Esophagus muscularis mucosa (tissue), 4 donors: ENCODE measurements at regions not wholly inside any gene's neighbourhood (a gene's known extent, or its start where the extent isn't known, plus 50 kb on each side); places are given as distances from the start of the nearest gene placed in this dataset.

Experiments
- DNase-seq: peaks from one replicate; pipeline ENCODE4 v3.0.0-alpha.2; 2017; ENCODE audit errors: extremely low spot score
- H3K27ac ChIP-seq, 4 donors: fragments of 200-600 bp; sonication (generic); replicated peaks in 1 of 4; 1 replicate in 3 of 4; 2 replicates in 1 of 4; pipeline ENCODE4 v1.5.1; 2016 to 2019; ENCODE audit warnings: mild to moderate bottlenecking in 1 of 4
- H3K27me3 ChIP-seq, 4 donors: fragments of 200-600 bp; sonication (generic); one replicate each; pipeline versions ENCODE4 v1.5.1 to v1.6.0; 2016 to 2019
- H3K36me3 ChIP-seq, 4 donors: fragments of 200-600 bp; sonication (generic); one replicate each; pipeline ENCODE4 v1.5.1; 2016 to 2019
- H3K4me1 ChIP-seq, 4 donors: fragments of 200-600 bp; sonication (generic); one replicate each; pipeline ENCODE4 v1.5.1; 2016 to 2019
- H3K4me3 ChIP-seq, 4 donors: fragments of 200-600 bp; sonication (generic); 1 replicate in 2 of 4; 2 replicates in 2 of 4; pipeline ENCODE4 v1.5.1; 2016 to 2019; ENCODE audit warnings: mild to moderate bottlenecking in 4 of 4, moderate library complexity in 1 of 4
- H3K9me3 ChIP-seq, 4 donors: fragments of 200-600 bp; sonication (generic); 1 replicate in 3 of 4; 2 replicates in 1 of 4; pipeline ENCODE4 v1.5.1; 2016 to 2019
- EP300 ChIP-seq: sonication (generic); formaldehyde crosslinking; IDR thresholded peaks from one replicate; pipeline ENCODE4 v1.6.1; 2017; ENCODE audit warnings: antibody characterized with exemption
- POLR2A ChIP-seq: fragments of 450-650 bp; IDR thresholded peaks from one replicate; pipeline ENCODE4 v1.6.1; 2017; ENCODE audit warnings: antibody characterized with exemption, moderate library complexity, mild to moderate bottlenecking, low read depth
- POLR2AphosphoS5 ChIP-seq, 2 donors: sonication (generic); formaldehyde crosslinking; IDR thresholded peaks; one replicate each; pipeline ENCODE4 v1.6.1; 2017; ENCODE audit warnings: antibody characterized with exemption in 2 of 2
- WGBS: methylation state at CpG from one replicate; pipeline ENCODE4 v1.1.5; 2018; 5-methylcytosine and 5-hydroxymethylcytosine counted together
- intact Hi-C: fragments of 100-400 bp; cut with DNase I; formaldehyde crosslinking; loops from one replicate; pipeline ENCODE4 v1.15.1; 2023
- TF ChIP-seq, protein P1 (sequence below), 3 experiments: fragments of 200-600 bp in 2 of 3; fragments of 450-650 bp in 1 of 3; sonication (generic) in 2 of 3; IDR thresholded peaks; one replicate each; pipeline ENCODE4 v1.5.1; 2017 to 2019; ENCODE audit warnings: antibody characterized with exemption in 3 of 3, mild to moderate bottlenecking in 2 of 3, moderate library complexity in 1 of 3

DNA sequence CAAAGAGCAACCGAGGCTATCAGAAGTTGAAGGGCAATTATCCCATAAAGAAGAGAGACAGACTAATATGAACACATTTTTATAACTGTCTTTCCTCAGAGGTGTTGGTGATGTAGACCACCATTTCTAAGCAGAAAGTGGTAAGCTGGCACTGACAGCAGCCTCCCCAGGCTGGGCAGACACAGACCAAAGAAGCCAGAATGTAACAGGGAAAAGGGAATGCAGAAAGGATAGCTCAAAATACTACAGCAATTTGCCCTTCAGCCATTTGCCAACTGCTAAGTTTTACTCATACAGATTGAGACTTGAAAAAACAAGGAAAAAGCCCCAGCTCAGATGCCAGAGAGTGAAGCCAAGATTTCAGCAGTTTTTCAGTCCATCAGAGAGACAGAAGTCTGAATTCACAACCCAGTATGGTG is 73.5 kb upstream of the ABI3BP start:
- DNase-seq = no peak
- Histone ChIP-seq H3K27me3 (no peaks in the 10 kb centered on the region), H3K27ac (peak overlapping the region; percentile 52 to 67 (median 62)), H3K36me3 (no peaks in the 10 kb centered on the region), H3K4me1 (peaks cover 3 to 35% (median 24%) of the 10 kb centered on the region in 4 donors), H3K9me3 (no peaks in the 10 kb centered on the region), H3K4me3 (no peak overlapping the region)
- TF ChIP-seq POLR2AphosphoS5 (IDR thresholded peaks at IDR 0.05) (no peak), EP300 (no peak), POLR2A (no peak)
- TF ChIP-seq, protein P1, sequence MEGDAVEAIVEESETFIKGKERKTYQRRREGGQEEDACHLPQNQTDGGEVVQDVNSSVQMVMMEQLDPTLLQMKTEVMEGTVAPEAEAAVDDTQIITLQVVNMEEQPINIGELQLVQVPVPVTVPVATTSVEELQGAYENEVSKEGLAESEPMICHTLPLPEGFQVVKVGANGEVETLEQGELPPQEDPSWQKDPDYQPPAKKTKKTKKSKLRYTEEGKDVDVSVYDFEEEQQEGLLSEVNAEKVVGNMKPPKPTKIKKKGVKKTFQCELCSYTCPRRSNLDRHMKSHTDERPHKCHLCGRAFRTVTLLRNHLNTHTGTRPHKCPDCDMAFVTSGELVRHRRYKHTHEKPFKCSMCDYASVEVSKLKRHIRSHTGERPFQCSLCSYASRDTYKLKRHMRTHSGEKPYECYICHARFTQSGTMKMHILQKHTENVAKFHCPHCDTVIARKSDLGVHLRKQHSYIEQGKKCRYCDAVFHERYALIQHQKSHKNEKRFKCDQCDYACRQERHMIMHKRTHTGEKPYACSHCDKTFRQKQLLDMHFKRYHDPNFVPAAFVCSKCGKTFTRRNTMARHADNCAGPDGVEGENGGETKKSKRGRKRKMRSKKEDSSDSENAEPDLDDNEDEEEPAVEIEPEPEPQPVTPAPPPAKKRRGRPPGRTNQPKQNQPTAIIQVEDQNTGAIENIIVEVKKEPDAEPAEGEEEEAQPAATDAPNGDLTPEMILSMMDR (IDR thresholded peaks at IDR 0.05) = no peak
- intact Hi-C loops = no loop called here
- WGBS = 49% methylated on average over 1 of the region's 1 CpG

DNA sequence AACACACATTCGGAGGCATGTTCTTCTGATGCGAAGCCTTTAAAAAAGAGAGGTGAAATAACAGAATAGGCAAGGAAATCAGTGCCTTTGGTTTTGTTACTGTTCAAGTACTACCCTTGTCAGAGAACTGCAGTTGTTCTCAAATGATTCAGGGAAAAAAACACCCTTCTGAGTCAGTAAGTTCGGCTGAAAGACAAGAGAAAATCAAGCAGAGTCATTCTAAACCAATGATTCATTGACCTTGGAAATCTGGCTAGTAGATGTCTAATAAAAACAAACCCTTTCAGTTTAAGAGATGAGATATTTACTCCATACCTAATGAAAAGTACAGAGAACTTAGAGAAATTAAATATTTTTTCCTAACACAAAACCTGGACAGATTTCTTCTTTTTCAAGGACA is 72.7 kb upstream of the ABI3BP start:
- H3K36me3 ChIP-seq = no peaks in the 10 kb centered on the region
- peaks cover 0 to 2% (median 0%) of the 10 kb centered on the region in 4 donors for H3K9me3 ChIP-seq
- 55% methylated on average over 3 of the region's 3 CpGs for WGBS
- H3K27ac ChIP-seq = peak overlapping the region; percentile 52 to 67 (median 62)
- peaks cover 3 to 35% (median 24%) of the 10 kb centered on the region in 4 donors for H3K4me1 ChIP-seq
- TF ChIP-seq POLR2A (no peak), POLR2AphosphoS5 (IDR thresholded peaks at IDR 0.05) (peak in 1 of 2 donors; percentile 26)
- no peak overlapping the region for H3K4me3 ChIP-seq
- DNase-seq = no peak
- no peaks in the 10 kb centered on the region for H3K27me3 ChIP-seq
- intact Hi-C loops = no loop called here

DNA sequence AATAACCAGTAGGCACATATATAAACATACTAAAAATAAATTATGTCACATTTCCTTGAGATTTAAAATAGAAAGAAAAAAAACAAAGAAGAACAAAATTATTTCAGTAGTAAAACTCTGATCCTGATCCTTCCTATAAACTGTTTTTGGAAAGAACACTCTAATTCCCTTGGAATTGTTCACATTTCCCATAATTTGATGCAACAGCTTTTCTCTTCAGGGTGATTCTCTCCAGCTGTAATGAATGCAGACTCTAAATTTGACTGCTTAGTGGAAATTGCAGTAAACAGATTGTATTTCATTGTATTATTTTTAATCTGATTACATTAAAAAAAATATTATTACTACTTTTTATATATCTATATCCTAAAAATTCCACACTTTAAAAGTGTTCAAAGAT is 70.2 kb upstream of the ABI3BP start:
- intact Hi-C loops = no loop called here

DNA sequence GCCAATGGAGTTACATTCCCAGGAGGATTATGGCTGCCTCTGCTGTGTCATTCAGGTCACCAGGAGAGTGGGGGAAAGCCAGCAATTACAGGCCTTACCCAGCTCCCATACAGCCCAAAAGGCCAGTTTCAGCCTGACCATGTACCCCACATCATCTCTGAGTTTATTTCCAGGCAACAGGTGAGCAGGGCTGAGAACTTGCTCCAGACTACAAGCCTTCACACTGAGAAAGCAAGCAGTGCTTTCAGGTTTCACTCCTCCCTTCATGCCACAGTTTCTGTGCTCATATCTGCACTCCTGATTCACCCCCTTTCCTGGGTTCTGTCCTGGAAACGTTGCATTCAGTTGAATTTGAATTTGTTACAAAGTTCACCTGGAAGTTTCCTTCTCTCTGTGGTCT is 68.1 kb upstream of the ABI3BP start:
- Histone ChIP-seq H3K27me3 (no peaks in the 10 kb centered on the region), H3K4me3 (no peak overlapping the region), H3K27ac (no peak overlapping the region), H3K9me3 (peaks cover 0 to 35% (median 26%) of the 10 kb centered on the region in 4 donors), H3K36me3 (no peaks in the 10 kb centered on the region), H3K4me1 (peaks cover 3 to 13% (median 5%) of the 10 kb centered on the region in 4 donors)
- DNase-seq = no peak
- TF ChIP-seq, protein P1 (IDR thresholded peaks at IDR 0.05) = no peak
- TF ChIP-seq POLR2A (no peak), EP300 (no peak)
- intact Hi-C loops = no loop called here
- 75% methylated on average over 1 of the region's 1 CpG for WGBS

More for the DNA sequence above, 70.2 kb upstream of the ABI3BP start:
- TF ChIP-seq POLR2A (no peak), EP300 (no peak), POLR2AphosphoS5 (IDR thresholded peaks at IDR 0.05) (no peak)
- TF ChIP-seq, protein P1 (IDR thresholded peaks at IDR 0.05) = no peak
- DNase-seq = no peak
- peaks cover 0 to 24% (median 15%) of the 10 kb centered on the region in 4 donors for H3K9me3 ChIP-seq
- no peaks in the 10 kb centered on the region for H3K36me3 ChIP-seq
- H3K27ac ChIP-seq = no peak overlapping the region
- H3K4me3 ChIP-seq = no peak overlapping the region
- H3K4me1 ChIP-seq = peaks cover 3 to 20% (median 12%) of the 10 kb centered on the region in 4 donors
- H3K27me3 ChIP-seq = no peaks in the 10 kb centered on the region

DNA sequence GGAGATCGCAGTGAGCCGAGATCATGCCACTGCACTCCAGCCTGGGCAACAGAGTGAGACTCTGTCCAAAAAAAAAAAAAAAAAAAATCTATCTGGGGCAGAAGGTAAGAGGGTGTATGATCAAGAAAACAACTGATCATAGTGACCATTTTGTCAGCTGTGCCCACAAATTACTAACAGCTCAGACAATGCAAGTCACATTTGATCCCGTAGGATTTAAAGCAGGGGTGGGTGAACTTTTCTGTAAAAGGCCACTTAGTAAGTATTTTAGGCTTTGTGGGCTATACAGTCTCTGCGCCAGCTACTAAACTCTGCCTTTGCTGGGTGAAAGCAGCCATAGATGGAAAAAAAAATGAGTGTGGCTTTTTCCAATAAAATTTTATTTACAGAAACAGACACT is 57.6 kb upstream of the ABI3BP start:
- intact Hi-C loops = no loop called here
- no peak for DNase-seq
- TF ChIP-seq POLR2A = no peak
- TF ChIP-seq EP300 = no peak
- no peak for TF ChIP-seq POLR2AphosphoS5 (IDR thresholded peaks at IDR 0.05)
- TF ChIP-seq, protein P1 (IDR thresholded peaks at IDR 0.05) = no peak
- H3K27ac ChIP-seq = no peak overlapping the region
- peaks cover 0 to 3% (median 0%) of the 10 kb centered on the region in 4 donors for H3K4me1 ChIP-seq
- no peak overlapping the region for H3K4me3 ChIP-seq
- no peaks in the 10 kb centered on the region for H3K27me3 ChIP-seq
- 97% methylated on average over 4 of the region's 4 CpGs for WGBS
- no peaks in the 10 kb centered on the region for H3K9me3 ChIP-seq
- H3K36me3 ChIP-seq = no peaks in the 10 kb centered on the region
